GM23338 (cell line): ENCODE measurements at regions not wholly inside any gene's neighbourhood (a gene's known extent, or its start where the extent isn't known, plus 50 kb on each side); places are given as distances from the start of the nearest gene placed in this dataset.

Source experiments
- ATAC-seq: fragments of 200-7000 bp; cut with Tn5 transposase; 3 replicates; pipeline ENCODE4 v1.9.1; 2020
- DNase-seq: peaks from one replicate; pipeline ENCODE4 v3.0.0-alpha.2; 2015; ENCODE audit warnings: low spot score
- H2AFZ ChIP-seq: fragments of 200-600 bp; sonication (generic); 2 replicates; pipeline ENCODE4 v1.8.0; 2016; ENCODE audit warnings: antibody characterized with exemption, mild to moderate bottlenecking, moderate library complexity
- H3F3A ChIP-seq: fragments of 200-600 bp; sonication (generic); replicated peaks from 2 replicates; pipeline ENCODE4 v1.8.0; 2017; ENCODE audit warnings: antibody characterized with exemption, mixed run types, low read depth
- H3K27ac ChIP-seq: fragments of 200-600 bp; sonication (generic); 2 replicates; pipeline ENCODE4 v1.6.1; 2016; ENCODE audit warnings: low read depth
- H3K27me3 ChIP-seq: fragments of 200-600 bp; sonication (generic); 2 replicates; pipeline ENCODE4 v1.8.0; 2016; ENCODE audit warnings: mild to moderate bottlenecking, mixed run types, moderate library complexity; ENCODE audit not compliant: insufficient read depth
- H3K36me3 ChIP-seq: fragments of 200-600 bp; sonication (generic); 2 replicates; pipeline ENCODE4 v1.8.0; 2016; ENCODE audit warnings: mild to moderate bottlenecking; ENCODE audit not compliant: insufficient read depth
- H3K4me1 ChIP-seq: fragments of 200-600 bp; sonication (generic); 2 replicates; pipeline ENCODE4 v1.8.0; 2016; ENCODE audit warnings: mild to moderate bottlenecking, moderate library complexity; ENCODE audit not compliant: insufficient read depth
- H3K4me2 ChIP-seq: fragments of 200-600 bp; sonication (generic); 2 replicates; pipeline ENCODE4 v1.7.1; 2017; ENCODE audit warnings: mixed run types
- H3K4me3 ChIP-seq: fragments of 200-600 bp; sonication (generic); 2 replicates; pipeline ENCODE4 v1.6.1; 2016; ENCODE audit warnings: mixed run types
- H3K79me2 ChIP-seq: fragments of 200-600 bp; sonication (generic); replicated peaks from 2 replicates; pipeline ENCODE4 v1.8.0; 2017; ENCODE audit warnings: mild to moderate bottlenecking; ENCODE audit not compliant: insufficient read depth
- H3K9me2 ChIP-seq: fragments of 200-600 bp; sonication (generic); 2 replicates; pipeline ENCODE4 v1.8.0; 2017; ENCODE audit not compliant: insufficient read depth
- H4K20me1 ChIP-seq: fragments of 200-600 bp; sonication (generic); replicated peaks from 2 replicates; pipeline ENCODE4 v1.8.0; 2017; ENCODE audit warnings: mild to moderate bottlenecking; ENCODE audit not compliant: insufficient read depth
- H3K27ac Mint-ChIP-seq: 2 replicates; pipeline ENCODE4 v1.8.0; 2020; ENCODE audit warnings: inconsistent platforms, mild to moderate bottlenecking, moderate library complexity, mixed read lengths
- H3K27me3 Mint-ChIP-seq: 3 replicates; pipeline ENCODE4 v1.8.0; 2022; ENCODE audit warnings: low read depth, mild to moderate bottlenecking, moderate library complexity, mixed read lengths, inconsistent platforms; ENCODE audit not compliant: insufficient read depth, poor library complexity
- H3K36me3 Mint-ChIP-seq: 3 replicates; pipeline ENCODE4 v1.8.0; 2021; ENCODE audit warnings: low read depth, mild to moderate bottlenecking, inconsistent platforms, moderate library complexity, mixed read lengths
- H3K4me1 Mint-ChIP-seq: 3 replicates; pipeline ENCODE4 v1.8.0; 2020; ENCODE audit warnings: mild to moderate bottlenecking, inconsistent platforms, mixed read lengths
- H3K4me3 Mint-ChIP-seq: 3 replicates; pipeline ENCODE4 v1.8.0; 2021; ENCODE audit warnings: moderate library complexity, mild to moderate bottlenecking, inconsistent platforms, mixed read lengths
- H3K9me3 Mint-ChIP-seq: 3 replicates; pipeline ENCODE4 v1.8.0; 2020; ENCODE audit warnings: moderate library complexity, mild to moderate bottlenecking, inconsistent platforms, mixed read lengths
- CREB1 ChIP-seq: fragments of 250-450 bp; sonication (Bioruptor Pico); IDR thresholded peaks from 2 replicates; pipeline ENCODE4 v1.5.0; 2020; ENCODE audit warnings: low read depth, mild to moderate bottlenecking, moderate library complexity
- CTCF ChIP-seq, 2 experiments: fragments of 200-600 bp in 1 of 2; sonication (generic) in 1 of 2; conservative IDR thresholded peaks; 2 replicates each; pipeline versions ENCODE4 v1.5.1 to v1.6.1; 2016 to 2017; ENCODE audit warnings: antibody characterized with exemption in 2 of 2, low read depth in 2 of 2, mild to moderate bottlenecking in 2 of 2, moderate library complexity in 1 of 2
- ETS1 ChIP-seq: IDR thresholded peaks from 2 replicates; pipeline ENCODE4 v1.6.1; 2016; ENCODE audit warnings: antibody characterized with exemption
- EZH2 ChIP-seq: fragments of 200-600 bp; sonication (generic); IDR thresholded peaks from one replicate; pipeline ENCODE4 v1.8.0; 2017; ENCODE audit warnings: antibody characterized with exemption, mild to moderate bottlenecking, low read depth; ENCODE audit not compliant: unreplicated experiment
- EZH2phosphoT487 ChIP-seq: fragments of 200-600 bp; sonication (generic); IDR thresholded peaks from one replicate; pipeline ENCODE4 v1.8.1; 2018; ENCODE audit warnings: antibody characterized with exemption; ENCODE audit not compliant: unreplicated experiment
- JUNB ChIP-seq: IDR thresholded peaks from one replicate; pipeline ENCODE4 v1.6.1; 2016; ENCODE audit warnings: antibody characterized with exemption; ENCODE audit not compliant: unreplicated experiment
- NANOG ChIP-seq: IDR thresholded peaks from 2 replicates; pipeline ENCODE4 v1.6.1; 2016; ENCODE audit warnings: antibody characterized with exemption, borderline replicate concordance
- POLR2AphosphoS5 ChIP-seq: IDR thresholded peaks from 2 replicates; pipeline ENCODE4 v1.6.1; 2016; ENCODE audit warnings: antibody characterized with exemption, low read depth
- REST ChIP-seq: IDR thresholded peaks from one replicate; pipeline ENCODE4 v1.6.1; 2018; ENCODE audit warnings: antibody characterized with exemption; ENCODE audit not compliant: unreplicated experiment
- STAT1 ChIP-seq: IDR thresholded peaks from one replicate; pipeline ENCODE4 v1.6.1; 2016; ENCODE audit warnings: antibody characterized with exemption; ENCODE audit not compliant: unreplicated experiment
- ZNF114 ChIP-seq: fragments of 250-450 bp; sonication (Bioruptor Pico); IDR thresholded peaks from 2 replicates; pipeline ENCODE4 v1.5.0; 2020; ENCODE audit warnings: mild to moderate bottlenecking, moderate library complexity
- ZNF331 ChIP-seq: fragments of 250-450 bp; sonication (Bioruptor Pico); IDR thresholded peaks from 2 replicates; pipeline ENCODE4 v1.5.0; 2020; ENCODE audit warnings: low read depth, mild to moderate bottlenecking, moderate library complexity
- TF ChIP-seq, protein P1 (sequence below): fragments of 250-450 bp; sonication (Bioruptor Pico); IDR thresholded peaks from 2 replicates; pipeline ENCODE4 v1.5.0; 2020; ENCODE audit warnings: mild to moderate bottlenecking, moderate library complexity

GRCh38 chrX:121592884-121593283 lies 545.5 kb downstream of the GLUD2 start:
- Histone ChIP-seq H3K27me3 (no peaks in the 10 kb centered on the region), H3K9me2 (no peaks in the 10 kb centered on the region), H4K20me1 (no peaks in the 10 kb centered on the region), H3K4me3 (no peak overlapping the region), H3F3A (no peaks in the 10 kb centered on the region), H3K4me2 (no peak overlapping the region), H3K4me1 (no peaks in the 10 kb centered on the region), H3K79me2 (no peaks in the 10 kb centered on the region), H2AFZ (no peak overlapping the region), H3K36me3 (no peaks in the 10 kb centered on the region), H3K27ac (no peak overlapping the region)
- no peak for TF ChIP-seq CTCF (conservative IDR thresholded peaks at IDR 0.05; ENCODE audit: low read depth in 2 of 2)
- TF ChIP-seq, protein P1, sequence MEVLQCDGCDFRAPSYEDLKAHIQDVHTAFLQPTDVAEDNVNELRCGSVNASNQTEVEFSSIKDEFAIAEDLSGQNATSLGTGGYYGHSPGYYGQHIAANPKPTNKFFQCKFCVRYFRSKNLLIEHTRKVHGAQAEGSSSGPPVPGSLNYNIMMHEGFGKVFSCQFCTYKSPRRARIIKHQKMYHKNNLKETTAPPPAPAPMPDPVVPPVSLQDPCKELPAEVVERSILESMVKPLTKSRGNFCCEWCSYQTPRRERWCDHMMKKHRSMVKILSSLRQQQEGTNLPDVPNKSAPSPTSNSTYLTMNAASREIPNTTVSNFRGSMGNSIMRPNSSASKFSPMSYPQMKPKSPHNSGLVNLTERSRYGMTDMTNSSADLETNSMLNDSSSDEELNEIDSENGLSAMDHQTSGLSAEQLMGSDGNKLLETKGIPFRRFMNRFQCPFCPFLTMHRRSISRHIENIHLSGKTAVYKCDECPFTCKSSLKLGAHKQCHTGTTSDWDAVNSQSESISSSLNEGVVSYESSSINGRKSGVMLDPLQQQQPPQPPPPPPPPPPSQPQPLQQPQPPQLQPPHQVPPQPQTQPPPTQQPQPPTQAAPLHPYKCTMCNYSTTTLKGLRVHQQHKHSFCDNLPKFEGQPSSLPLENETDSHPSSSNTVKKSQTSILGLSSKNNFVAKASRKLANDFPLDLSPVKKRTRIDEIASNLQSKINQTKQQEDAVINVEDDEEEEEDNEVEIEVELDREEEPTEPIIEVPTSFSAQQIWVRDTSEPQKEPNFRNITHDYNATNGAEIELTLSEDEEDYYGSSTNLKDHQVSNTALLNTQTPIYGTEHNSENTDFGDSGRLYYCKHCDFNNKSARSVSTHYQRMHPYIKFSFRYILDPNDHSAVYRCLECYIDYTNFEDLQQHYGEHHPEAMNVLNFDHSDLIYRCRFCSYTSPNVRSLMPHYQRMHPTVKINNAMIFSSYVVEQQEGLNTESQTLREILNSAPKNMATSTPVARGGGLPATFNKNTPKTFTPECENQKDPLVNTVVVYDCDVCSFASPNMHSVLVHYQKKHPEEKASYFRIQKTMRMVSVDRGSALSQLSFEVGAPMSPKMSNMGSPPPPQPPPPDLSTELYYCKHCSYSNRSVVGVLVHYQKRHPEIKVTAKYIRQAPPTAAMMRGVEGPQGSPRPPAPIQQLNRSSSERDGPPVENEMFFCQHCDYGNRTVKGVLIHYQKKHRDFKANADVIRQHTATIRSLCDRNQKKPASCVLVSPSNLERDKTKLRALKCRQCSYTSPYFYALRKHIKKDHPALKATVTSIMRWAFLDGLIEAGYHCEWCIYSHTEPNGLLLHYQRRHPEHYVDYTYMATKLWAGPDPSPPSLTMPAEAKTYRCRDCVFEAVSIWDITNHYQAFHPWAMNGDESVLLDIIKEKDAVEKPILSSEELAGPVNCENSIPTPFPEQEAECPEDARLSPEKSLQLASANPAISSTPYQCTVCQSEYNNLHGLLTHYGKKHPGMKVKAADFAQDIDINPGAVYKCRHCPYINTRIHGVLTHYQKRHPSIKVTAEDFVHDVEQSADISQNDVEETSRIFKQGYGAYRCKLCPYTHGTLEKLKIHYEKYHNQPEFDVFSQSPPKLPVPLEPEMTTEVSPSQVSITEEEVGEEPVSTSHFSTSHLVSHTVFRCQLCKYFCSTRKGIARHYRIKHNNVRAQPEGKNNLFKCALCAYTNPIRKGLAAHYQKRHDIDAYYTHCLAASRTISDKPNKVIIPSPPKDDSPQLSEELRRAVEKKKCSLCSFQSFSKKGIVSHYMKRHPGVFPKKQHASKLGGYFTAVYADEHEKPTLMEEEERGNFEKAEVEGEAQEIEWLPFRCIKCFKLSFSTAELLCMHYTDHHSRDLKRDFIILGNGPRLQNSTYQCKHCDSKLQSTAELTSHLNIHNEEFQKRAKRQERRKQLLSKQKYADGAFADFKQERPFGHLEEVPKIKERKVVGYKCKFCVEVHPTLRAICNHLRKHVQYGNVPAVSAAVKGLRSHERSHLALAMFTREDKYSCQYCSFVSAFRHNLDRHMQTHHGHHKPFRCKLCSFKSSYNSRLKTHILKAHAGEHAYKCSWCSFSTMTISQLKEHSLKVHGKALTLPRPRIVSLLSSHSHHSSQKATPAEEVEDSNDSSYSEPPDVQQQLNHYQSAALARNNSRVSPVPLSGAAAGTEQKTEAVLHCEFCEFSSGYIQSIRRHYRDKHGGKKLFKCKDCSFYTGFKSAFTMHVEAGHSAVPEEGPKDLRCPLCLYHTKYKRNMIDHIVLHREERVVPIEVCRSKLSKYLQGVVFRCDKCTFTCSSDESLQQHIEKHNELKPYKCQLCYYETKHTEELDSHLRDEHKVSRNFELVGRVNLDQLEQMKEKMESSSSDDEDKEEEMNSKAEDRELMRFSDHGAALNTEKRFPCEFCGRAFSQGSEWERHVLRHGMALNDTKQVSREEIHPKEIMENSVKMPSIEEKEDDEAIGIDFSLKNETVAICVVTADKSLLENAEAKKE: no peak
- no peak for TF ChIP-seq ZNF114
- TF ChIP-seq CREB1 (CRISPR knock-in tag): no peak
- no peak for TF ChIP-seq REST
- no peak for TF ChIP-seq ETS1
- no peak for TF ChIP-seq JUNB
- TF ChIP-seq ZNF331 (CRISPR knock-in tag): no peak
- no peak for TF ChIP-seq EZH2
- no peak for TF ChIP-seq NANOG
- TF ChIP-seq POLR2AphosphoS5: no peak
- TF ChIP-seq EZH2phosphoT487: no peak
- no peak for TF ChIP-seq STAT1
- H3K36me3 Mint-ChIP-seq: no peaks in the 10 kb centered on the region
- H3K9me3 Mint-ChIP-seq: no peaks in the 10 kb centered on the region
- peaks cover 5% of the 10 kb centered on the region for H3K27me3 Mint-ChIP-seq
- no peak overlapping the region for H3K4me3 Mint-ChIP-seq
- DNase-seq (no peak), ATAC-seq (no peak)
- H3K4me1 Mint-ChIP-seq: no peaks in the 10 kb centered on the region
- H3K27ac Mint-ChIP-seq: no peak overlapping the region
